ENCODE measurements at regions not wholly inside any gene's neighbourhood (a gene's known extent, or its start where the extent isn't known, plus 50 kb on each side); places are given as distances from the start of the nearest gene placed in this dataset.
"Not testable (repeated sequence)": the region's sequence is repeated elsewhere in the genome, so short reads cannot be mapped to it uniquely, and the experiment has no call there.

DNA sequence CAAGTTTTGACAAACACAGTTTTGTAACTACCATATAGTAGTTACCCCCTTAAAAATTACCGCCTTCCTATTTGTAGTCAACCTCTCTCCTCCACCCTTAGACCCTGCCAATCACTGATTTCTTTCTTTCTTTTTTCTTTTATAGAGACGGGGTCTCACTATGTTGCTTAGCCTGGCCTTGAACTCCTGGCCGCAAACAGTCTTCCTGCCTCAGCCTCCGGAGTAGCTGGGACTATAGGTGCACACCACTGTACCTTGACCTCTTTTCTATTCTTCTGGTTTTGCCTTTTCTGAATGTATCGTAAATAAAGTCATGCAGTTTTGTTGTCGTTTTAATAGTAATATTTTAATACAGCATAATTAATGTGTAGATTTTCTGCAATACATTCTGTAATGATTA, 460.3 kb downstream of the EPM2A start:
- TF ChIP-seq, protein P1, sequence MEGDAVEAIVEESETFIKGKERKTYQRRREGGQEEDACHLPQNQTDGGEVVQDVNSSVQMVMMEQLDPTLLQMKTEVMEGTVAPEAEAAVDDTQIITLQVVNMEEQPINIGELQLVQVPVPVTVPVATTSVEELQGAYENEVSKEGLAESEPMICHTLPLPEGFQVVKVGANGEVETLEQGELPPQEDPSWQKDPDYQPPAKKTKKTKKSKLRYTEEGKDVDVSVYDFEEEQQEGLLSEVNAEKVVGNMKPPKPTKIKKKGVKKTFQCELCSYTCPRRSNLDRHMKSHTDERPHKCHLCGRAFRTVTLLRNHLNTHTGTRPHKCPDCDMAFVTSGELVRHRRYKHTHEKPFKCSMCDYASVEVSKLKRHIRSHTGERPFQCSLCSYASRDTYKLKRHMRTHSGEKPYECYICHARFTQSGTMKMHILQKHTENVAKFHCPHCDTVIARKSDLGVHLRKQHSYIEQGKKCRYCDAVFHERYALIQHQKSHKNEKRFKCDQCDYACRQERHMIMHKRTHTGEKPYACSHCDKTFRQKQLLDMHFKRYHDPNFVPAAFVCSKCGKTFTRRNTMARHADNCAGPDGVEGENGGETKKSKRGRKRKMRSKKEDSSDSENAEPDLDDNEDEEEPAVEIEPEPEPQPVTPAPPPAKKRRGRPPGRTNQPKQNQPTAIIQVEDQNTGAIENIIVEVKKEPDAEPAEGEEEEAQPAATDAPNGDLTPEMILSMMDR (conservative IDR thresholded peaks at IDR 0.05; ENCODE audit: low read length): no peak
- no peak overlapping the region for H3K4me3 ChIP-seq (ENCODE audit: low read length)
- no peak for DNase-seq (ENCODE audit: low read depth)

DNA sequence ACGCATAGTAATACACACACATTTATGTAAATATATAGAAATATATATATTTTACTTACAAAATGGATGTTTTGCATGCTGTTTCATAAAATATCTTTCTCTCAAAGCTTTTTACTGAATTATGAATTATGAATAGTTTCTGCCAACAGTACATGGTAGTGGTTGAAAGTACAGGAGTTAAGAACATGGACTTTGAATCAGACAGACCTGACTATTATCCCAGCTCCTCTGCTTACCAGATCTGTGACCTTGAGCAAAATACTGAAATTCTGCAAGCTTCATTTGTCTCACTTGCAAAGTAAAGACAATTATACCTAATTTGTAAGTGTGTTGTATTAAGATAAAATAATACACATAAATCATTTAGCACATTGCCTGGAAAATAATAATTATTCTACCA, 459.5 kb downstream of the EPM2A start:
- H3K4me3 ChIP-seq (ENCODE audit: low read length): no peak overlapping the region
- no peak for DNase-seq (ENCODE audit: low read depth)
- TF ChIP-seq, protein P1 (conservative IDR thresholded peaks at IDR 0.05; ENCODE audit: low read length): no peak

GRCh38 chr6:145276756-145277155, 458.6 kb downstream of the EPM2A start:
- no peak overlapping the region for H3K4me3 ChIP-seq (ENCODE audit: low read length)
- DNase-seq (ENCODE audit: low read depth): peak; percentile 37
- TF ChIP-seq, protein P1 (conservative IDR thresholded peaks at IDR 0.05; ENCODE audit: low read length): no peak

DNA sequence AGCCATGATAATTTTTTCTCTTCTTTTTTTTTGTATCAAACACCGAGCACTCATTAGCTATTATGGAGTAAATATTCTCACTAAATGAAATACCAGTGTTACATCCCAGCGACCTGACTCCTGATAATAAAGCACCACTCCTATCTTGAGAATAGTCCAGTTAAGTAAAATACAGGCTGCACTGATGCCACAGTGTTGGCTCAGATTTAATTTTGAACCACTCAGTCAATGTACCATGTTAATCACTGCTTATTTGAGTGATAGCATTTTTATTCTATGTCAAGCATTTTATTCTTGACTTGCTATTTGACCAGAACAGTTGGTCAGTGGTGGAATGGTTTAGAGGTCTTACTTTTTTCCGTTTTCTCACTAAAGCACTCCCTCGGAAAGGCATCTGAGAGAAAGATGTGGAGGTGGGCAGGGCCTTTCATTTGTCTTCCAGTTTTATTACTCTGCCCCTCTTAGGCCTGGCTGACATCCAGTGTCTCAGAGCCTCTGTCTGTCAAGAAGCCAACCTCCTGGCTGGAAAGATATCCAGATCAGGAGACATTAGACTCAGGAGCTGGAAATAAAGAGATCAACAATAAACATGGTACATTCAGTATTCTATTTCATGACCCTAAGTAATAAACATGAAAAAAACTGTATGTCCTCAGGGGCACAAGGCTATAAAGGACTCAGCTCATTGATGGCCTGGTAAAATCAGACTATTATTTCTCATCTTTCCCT, 457.8 kb downstream of the EPM2A start:
- no peak for DNase-seq (ENCODE audit: low read depth)
- TF ChIP-seq, protein P1 (conservative IDR thresholded peaks at IDR 0.05; ENCODE audit: low read length): no peak
- no peak overlapping the region for H3K4me3 ChIP-seq (ENCODE audit: low read length)

- DNase-seq (ENCODE audit: low read depth): peak; percentile 39
- TF ChIP-seq, protein P1 (conservative IDR thresholded peaks at IDR 0.05; ENCODE audit: low read length): no peak
- H3K4me3 ChIP-seq (ENCODE audit: low read length): no peak overlapping the region
Measured at GRCh38 chr6:145278163-145278807, 457.0 kb downstream of the EPM2A start.

DNA sequence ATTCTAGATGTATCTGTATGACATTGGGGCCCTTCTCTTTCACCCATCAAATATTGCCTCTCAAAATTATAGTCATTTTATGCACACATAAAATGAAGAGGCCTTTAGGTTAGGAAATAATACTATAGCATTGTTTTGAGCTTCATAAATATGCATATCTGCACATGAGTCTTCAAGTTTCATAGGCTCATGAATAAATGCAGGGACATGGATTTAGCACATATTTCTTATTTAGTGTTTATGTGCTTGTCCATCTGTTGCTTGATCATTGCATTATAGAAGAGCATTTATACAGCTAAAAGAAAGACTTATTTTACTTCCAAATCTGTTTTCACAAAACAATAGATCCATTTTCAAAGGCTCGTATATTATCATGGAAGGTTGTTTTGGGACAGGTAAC, 455.8 kb downstream of the EPM2A start:
- TF ChIP-seq, protein P1 (conservative IDR thresholded peaks at IDR 0.05; ENCODE audit: low read length): no peak
- DNase-seq (ENCODE audit: low read depth): no peak
- no peak overlapping the region for H3K4me3 ChIP-seq (ENCODE audit: low read length)

GRCh38 chr6:145279993-145280392, 455.3 kb downstream of the EPM2A start:
- DNase-seq (ENCODE audit: low read depth): no peak
- no peak overlapping the region for H3K4me3 ChIP-seq (ENCODE audit: low read length)
- TF ChIP-seq, protein P1 (conservative IDR thresholded peaks at IDR 0.05; ENCODE audit: low read length): no peak

DNA sequence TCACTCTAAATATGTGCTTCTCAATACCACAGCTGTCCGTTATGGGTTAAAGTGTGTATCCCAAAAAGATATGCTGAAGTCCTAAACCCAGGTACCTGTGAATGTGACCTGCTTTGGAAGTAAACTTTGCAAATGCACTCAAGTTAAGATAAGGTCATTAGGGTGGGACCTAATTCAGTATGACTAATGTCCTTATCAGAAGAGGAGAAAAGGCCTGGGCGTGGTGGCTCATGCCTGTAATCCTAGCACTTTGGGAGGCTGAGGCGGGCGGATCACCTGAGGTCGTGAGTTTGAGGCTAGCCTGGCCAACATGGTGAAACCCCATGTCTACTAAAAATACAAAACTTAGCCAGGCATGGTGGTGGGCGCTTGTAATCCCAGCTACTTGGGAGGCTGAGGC, 452.1 kb downstream of the EPM2A start:
- not testable (repeated sequence) for DNase-seq (ENCODE audit: low read depth); H3K4me3 ChIP-seq (ENCODE audit: low read length)

Measured in AG10803 (cell line).